ENCODE measurements at regions not wholly inside any gene's neighbourhood (a gene's known extent, or its start where the extent isn't known, plus 50 kb on each side); places are given as distances from the start of the nearest gene placed in this dataset.

DNA sequence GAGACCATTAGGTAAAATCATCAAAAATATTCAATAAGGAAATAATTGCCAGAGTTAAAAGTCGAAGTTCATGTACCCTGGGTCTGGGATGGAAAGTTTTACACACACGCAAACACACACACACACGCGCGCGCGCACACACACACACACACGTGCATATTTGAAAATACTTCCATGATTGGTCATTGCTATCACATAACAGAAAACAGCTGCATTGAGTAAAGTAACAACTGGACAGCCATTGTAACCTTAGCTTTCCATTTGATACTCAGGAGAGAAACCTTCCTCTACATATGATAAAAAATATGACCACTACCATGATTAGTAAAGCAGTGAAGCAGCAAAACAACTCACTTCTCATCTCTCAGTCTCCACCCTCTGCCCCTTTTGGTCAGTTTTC, 490.0 kb upstream of the SGCG start:
- intact Hi-C loops (cut with micrococcal nuclease) (no loop called here), dilution Hi-C loops (cut with MboI; ENCODE audit: extremely low pct_ligation_motif_present, low sequenced_read_pairs) (no loop called here)
- TF ChIP-seq POLR2A (IDR thresholded peaks at IDR 0.05; ENCODE audit: low read depth, low read length) = no peak
- TF ChIP-seq FOS (IDR thresholded peaks at IDR 0.05; ENCODE audit: borderline replicate concordance, insufficient read depth, low read length) = no peak
- TF ChIP-seq, protein P1, sequence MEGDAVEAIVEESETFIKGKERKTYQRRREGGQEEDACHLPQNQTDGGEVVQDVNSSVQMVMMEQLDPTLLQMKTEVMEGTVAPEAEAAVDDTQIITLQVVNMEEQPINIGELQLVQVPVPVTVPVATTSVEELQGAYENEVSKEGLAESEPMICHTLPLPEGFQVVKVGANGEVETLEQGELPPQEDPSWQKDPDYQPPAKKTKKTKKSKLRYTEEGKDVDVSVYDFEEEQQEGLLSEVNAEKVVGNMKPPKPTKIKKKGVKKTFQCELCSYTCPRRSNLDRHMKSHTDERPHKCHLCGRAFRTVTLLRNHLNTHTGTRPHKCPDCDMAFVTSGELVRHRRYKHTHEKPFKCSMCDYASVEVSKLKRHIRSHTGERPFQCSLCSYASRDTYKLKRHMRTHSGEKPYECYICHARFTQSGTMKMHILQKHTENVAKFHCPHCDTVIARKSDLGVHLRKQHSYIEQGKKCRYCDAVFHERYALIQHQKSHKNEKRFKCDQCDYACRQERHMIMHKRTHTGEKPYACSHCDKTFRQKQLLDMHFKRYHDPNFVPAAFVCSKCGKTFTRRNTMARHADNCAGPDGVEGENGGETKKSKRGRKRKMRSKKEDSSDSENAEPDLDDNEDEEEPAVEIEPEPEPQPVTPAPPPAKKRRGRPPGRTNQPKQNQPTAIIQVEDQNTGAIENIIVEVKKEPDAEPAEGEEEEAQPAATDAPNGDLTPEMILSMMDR (IDR thresholded peaks at IDR 0.05; ENCODE audit: extremely low read depth in 1 of 2, insufficient read depth in 1 of 2, low read depth in 1 of 2, low read length in 2 of 2) = no peak
- TF ChIP-seq MYC (IDR thresholded peaks at IDR 0.05; ENCODE audit: low read depth, low read length) = no peak
- no peak for TF ChIP-seq EZH2 (IDR thresholded peaks at IDR 0.05; ENCODE audit: borderline replicate concordance, low read depth, low read length, severe bottlenecking)
- no peak for TF ChIP-seq MAX (IDR thresholded peaks at IDR 0.05; ENCODE audit: insufficient read depth, insufficient read length)
- TF ChIP-seq GATA2 (IDR thresholded peaks at IDR 0.05; ENCODE audit: insufficient read depth, insufficient read length, low read depth, low read length) = no peak
- no peak for TF ChIP-seq POLR2AphosphoS5 (IDR thresholded peaks at IDR 0.05; ENCODE audit: insufficient read depth, low read depth, low read length)
- no peak for TF ChIP-seq JUN (IDR thresholded peaks at IDR 0.05; ENCODE audit: borderline replicate concordance, insufficient read depth, insufficient read length, low read depth)
- no peaks in the 10 kb centered on the region for H3K36me3 ChIP-seq (ENCODE audit: control insufficient read depth in 2 of 2, extremely low read depth in 1 of 2, insufficient read depth in 2 of 2, low read length in 2 of 2)
- H3K9me1 ChIP-seq (replicated peaks; ENCODE audit: control insufficient read depth, extremely low read depth, insufficient read depth, low read length) = no peaks in the 10 kb centered on the region
- DNase-seq (ENCODE audit: low read depth, low spot score) = no peak
- POLR2A ChIA-PET = no interaction called here
- H3K27ac ChIP-seq (ENCODE audit: insufficient read depth, low read depth, low read length) = no peak overlapping the region
- no TSS peak for BruUV-seq (replicated peaks)
- H3K4me3 ChIP-seq (replicated peaks in 1 of 3; ENCODE audit: insufficient read depth in 1 of 3, low read depth in 1 of 3, low read length in 3 of 3) = no peak overlapping the region
- CTCF ChIA-PET = no interaction called here
- FAIRE-seq = no peak
- no peaks in the 10 kb centered on the region for H3K4me1 ChIP-seq (ENCODE audit: control insufficient read depth, extremely low read depth, insufficient read depth, low read length)
- H3K9ac ChIP-seq (replicated peaks; ENCODE audit: extremely low read depth, insufficient read depth, low read length) = no peak overlapping the region
- no peaks in the 10 kb centered on the region for H4K20me1 ChIP-seq (replicated peaks; ENCODE audit: control insufficient read depth, extremely low read depth, insufficient read depth, low read length)
- peaks cover 2% of the 10 kb centered on the region for H3K9me3 ChIP-seq (replicated peaks; ENCODE audit: control insufficient read depth, insufficient read depth, low read length)
- no peaks in the 10 kb centered on the region for H3K79me2 ChIP-seq (ENCODE audit: control insufficient read depth, insufficient read depth, low read length)
- no peaks in the 10 kb centered on the region for H3K27me3 ChIP-seq (ENCODE audit: control insufficient read depth in 2 of 2, insufficient read depth in 2 of 2, low read length in 2 of 2)
- H3K4me2 ChIP-seq (ENCODE audit: insufficient read depth, low read length) = no peak overlapping the region
- H2AFZ ChIP-seq (ENCODE audit: low read depth, low read length) = no peak overlapping the region

Data from endothelial cell of umbilical vein (primary cell).